Transverse colon (tissue), 4 donors: ENCODE measurements at regions not wholly inside any gene's neighbourhood (a gene's known extent, or its start where the extent isn't known, plus 50 kb on each side); places are given as distances from the start of the nearest gene placed in this dataset.

Source experiments
- DNase-seq: peaks from one replicate; pipeline ENCODE4 v3.0.0-alpha.2; 2019
- H3K27ac ChIP-seq, 4 donors: fragments of 200-600 bp; sonication (generic); 2 replicates each; pipeline ENCODE4 v1.5.1; 2016 to 2018; ENCODE audit warnings: inconsistent platforms in 4 of 4
- H3K27me3 ChIP-seq: fragments of 200-600 bp; sonication (generic); 2 replicates; pipeline ENCODE4 v1.5.1; 2017; ENCODE audit warnings: inconsistent platforms
- H3K36me3 ChIP-seq, 4 donors: fragments of 200-600 bp; sonication (generic); 2 replicates each; pipeline ENCODE4 v1.5.1; 2017 to 2019; ENCODE audit warnings: inconsistent platforms in 4 of 4
- H3K4me1 ChIP-seq, 4 donors: fragments of 200-600 bp; sonication (generic); 2 replicates each; pipeline ENCODE4 v1.5.1; 2017 to 2020; ENCODE audit warnings: inconsistent platforms in 4 of 4
- H3K4me3 ChIP-seq, 4 donors: fragments of 200-600 bp; sonication (generic); 1 replicate in 1 of 4; 2 replicates in 3 of 4; pipeline versions ENCODE4 v1.5.1 to v1.6.1; 2017 to 2019; ENCODE audit warnings: inconsistent platforms in 4 of 4
- H3K9me3 ChIP-seq, 2 donors: fragments of 200-600 bp; sonication (generic); 2 replicates each; pipeline ENCODE4 v1.5.1; 2017 to 2019; ENCODE audit warnings: inconsistent platforms in 2 of 2
- EP300 ChIP-seq: sonication (generic); formaldehyde crosslinking; IDR thresholded peaks from one replicate; pipeline ENCODE4 v1.6.1; 2017; ENCODE audit warnings: antibody characterized with exemption, low read depth
- POLR2A ChIP-seq: fragments of 450-650 bp; IDR thresholded peaks from one replicate; pipeline ENCODE4 v1.6.1; 2016; ENCODE audit warnings: antibody characterized with exemption, mild to moderate bottlenecking, moderate library complexity
- POLR2AphosphoS5 ChIP-seq, 3 donors: sonication (generic); formaldehyde crosslinking; IDR thresholded peaks; one replicate each; pipeline ENCODE4 v1.6.1; 2016; ENCODE audit warnings: antibody characterized with exemption in 3 of 3
- WGBS, 2 donors: methylation state at CpG; one replicate each; pipeline ENCODE4 v1.1.5; 2018; ENCODE audit warnings: low coverage in 1 of 2; 5-methylcytosine and 5-hydroxymethylcytosine counted together
- in situ Hi-C, 4 donors: fragments of 200-750 bp; cut with MboI; loops; one replicate each; pipeline versions ENCODE4 v1.15.0 to v1.15.1; 2017; ENCODE audit warnings: low sequenced_read_pairs in 3 of 4, low pct_ligation_motif_present in 1 of 4, low pct_unique_long_range_greater_than_20kb in 1 of 4
- intact Hi-C: fragments of 100-400 bp; cut with DNase I; formaldehyde crosslinking; loops from one replicate; pipeline ENCODE4 v1.15.1; 2023; ENCODE audit warnings: low total_unique reads
- TF ChIP-seq, protein P1 (sequence below), 5 experiments: fragments of 200-600 bp in 3 of 5; fragments of 450-650 bp in 2 of 5; sonication (generic) in 3 of 5; IDR thresholded peaks; 1 replicate in 2 of 5; 2 replicates in 3 of 5; pipeline ENCODE4 v1.5.1; 2016 to 2017; ENCODE audit warnings: antibody characterized with exemption in 5 of 5, inconsistent platforms in 3 of 5, mild to moderate bottlenecking in 2 of 5, moderate library complexity in 1 of 5

DNA sequence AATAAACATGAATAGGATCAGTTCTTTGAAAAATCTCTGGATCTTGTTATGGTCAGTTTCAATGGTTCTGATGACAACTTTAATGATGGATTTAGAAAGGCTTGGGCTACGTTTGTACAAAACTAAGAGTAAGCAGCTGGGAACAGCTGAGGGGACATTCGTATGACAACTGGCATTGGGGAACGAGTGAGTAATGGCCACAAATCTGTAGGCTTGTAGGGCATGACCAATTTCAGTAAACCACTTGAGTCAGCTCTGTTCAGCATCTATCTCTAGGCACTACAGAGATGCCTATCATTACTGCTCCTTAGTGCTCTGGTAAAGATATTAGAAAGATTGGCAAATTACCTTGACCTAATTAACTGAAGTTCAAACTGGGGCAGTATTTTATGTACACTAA, 1375.6 kb downstream of the EPHA7 start:
- intact Hi-C loops = no loop called here
- H3K9me3 ChIP-seq = no peaks in the 10 kb centered on the region
- H3K27ac ChIP-seq = no peak overlapping the region
- in situ Hi-C loops = no loop called here
- no peaks in the 10 kb centered on the region for H3K36me3 ChIP-seq
- H3K4me1 ChIP-seq = no peaks in the 10 kb centered on the region
- H3K27me3 ChIP-seq = no peaks in the 10 kb centered on the region
- TF ChIP-seq POLR2AphosphoS5 (IDR thresholded peaks at IDR 0.05) (no peak), EP300 (no peak), POLR2A (no peak)
- TF ChIP-seq, protein P1, sequence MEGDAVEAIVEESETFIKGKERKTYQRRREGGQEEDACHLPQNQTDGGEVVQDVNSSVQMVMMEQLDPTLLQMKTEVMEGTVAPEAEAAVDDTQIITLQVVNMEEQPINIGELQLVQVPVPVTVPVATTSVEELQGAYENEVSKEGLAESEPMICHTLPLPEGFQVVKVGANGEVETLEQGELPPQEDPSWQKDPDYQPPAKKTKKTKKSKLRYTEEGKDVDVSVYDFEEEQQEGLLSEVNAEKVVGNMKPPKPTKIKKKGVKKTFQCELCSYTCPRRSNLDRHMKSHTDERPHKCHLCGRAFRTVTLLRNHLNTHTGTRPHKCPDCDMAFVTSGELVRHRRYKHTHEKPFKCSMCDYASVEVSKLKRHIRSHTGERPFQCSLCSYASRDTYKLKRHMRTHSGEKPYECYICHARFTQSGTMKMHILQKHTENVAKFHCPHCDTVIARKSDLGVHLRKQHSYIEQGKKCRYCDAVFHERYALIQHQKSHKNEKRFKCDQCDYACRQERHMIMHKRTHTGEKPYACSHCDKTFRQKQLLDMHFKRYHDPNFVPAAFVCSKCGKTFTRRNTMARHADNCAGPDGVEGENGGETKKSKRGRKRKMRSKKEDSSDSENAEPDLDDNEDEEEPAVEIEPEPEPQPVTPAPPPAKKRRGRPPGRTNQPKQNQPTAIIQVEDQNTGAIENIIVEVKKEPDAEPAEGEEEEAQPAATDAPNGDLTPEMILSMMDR (IDR thresholded peaks at IDR 0.05) = no peak
- DNase-seq = no peak
- no peak overlapping the region for H3K4me3 ChIP-seq
- 43% methylated on average over 3 of the region's 3 CpGs; no CpG with 5 or more reads in 1 of the 2 donors for WGBS, 2 donors

DNA sequence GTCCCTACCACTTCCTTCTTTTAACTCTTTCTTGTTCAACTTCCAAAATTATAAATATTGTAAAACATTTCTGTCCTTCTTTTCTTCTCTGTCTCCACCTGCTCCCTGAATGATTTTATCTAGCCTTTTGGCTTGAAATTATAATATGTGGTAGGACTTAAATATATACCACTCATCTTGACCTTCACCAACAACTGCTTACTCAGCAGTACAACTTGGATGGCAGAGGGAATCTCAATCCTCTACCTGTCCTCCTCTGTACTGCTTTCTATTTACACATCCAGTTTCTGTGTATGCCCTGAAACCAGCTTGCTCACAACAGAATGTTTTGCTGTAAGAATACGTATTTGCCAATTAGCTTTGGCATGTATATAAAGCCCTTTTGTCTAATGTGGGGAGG, 1392.5 kb downstream of the EPHA7 start:
- no peak overlapping the region for H3K4me3 ChIP-seq
- TF ChIP-seq POLR2A (no peak), EP300 (no peak)
- in situ Hi-C loops (no loop called here), intact Hi-C loops (no loop called here)
- H3K9me3 ChIP-seq = no peaks in the 10 kb centered on the region
- H3K27me3 ChIP-seq = no peaks in the 10 kb centered on the region
- WGBS, 2 donors = 74 to 83% methylated on average over 1 of the region's 1 CpG
- H3K4me1 ChIP-seq = no peaks in the 10 kb centered on the region
- no peak for DNase-seq
- no peak overlapping the region for H3K27ac ChIP-seq
- H3K36me3 ChIP-seq = no peaks in the 10 kb centered on the region

DNA sequence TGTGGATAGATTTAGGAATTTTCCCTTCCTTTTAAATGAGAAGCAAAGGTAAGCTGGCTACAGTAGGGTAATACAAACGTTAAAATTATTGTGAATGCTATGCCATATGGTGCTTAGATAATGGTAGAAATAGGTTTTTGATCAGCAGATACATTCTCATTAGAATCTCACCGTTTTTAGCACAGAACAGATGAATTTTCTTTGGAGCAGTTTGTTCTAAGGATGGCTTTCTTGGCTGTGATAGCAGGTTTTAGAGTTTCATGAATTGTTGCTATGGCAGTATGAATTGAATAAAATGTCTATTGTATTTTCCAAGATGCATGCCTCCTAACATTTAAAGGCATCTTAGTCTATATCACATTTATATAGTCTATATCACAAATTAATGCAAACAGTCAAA, 1394.5 kb downstream of the EPHA7 start:
- H3K4me3 ChIP-seq = no peak overlapping the region
- intact Hi-C loops (no loop called here), in situ Hi-C loops (no loop called here)
- no peaks in the 10 kb centered on the region for H3K9me3 ChIP-seq
- H3K27me3 ChIP-seq = no peaks in the 10 kb centered on the region
- H3K27ac ChIP-seq = no peak overlapping the region
- H3K4me1 ChIP-seq = no peaks in the 10 kb centered on the region
- TF ChIP-seq, protein P1 (IDR thresholded peaks at IDR 0.05) = no peak
- TF ChIP-seq POLR2AphosphoS5 (IDR thresholded peaks at IDR 0.05) (no peak), EP300 (no peak), POLR2A (no peak)
- no peak for DNase-seq
- WGBS, 2 donors = 37 to 38% methylated on average over 2 of the region's 2 CpGs
- no peaks in the 10 kb centered on the region for H3K36me3 ChIP-seq

DNA sequence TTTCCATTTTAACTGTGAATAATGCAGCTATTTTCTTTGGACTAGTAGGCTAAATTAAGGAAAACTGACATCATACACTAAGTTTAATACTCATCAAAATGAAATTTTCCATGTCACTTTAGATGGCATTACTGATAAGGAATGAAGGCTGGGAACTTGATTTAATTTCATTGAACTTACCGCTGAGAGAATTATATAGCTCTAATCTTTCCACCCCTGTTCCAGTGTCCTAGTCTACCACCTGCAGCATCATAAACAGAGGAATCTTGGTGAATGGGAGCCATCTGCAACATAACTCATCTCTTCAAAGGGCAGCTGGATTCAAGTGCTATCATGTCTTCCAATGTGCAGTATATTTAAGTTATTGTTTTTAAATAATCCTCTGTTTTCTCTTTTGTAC, 1395.2 kb downstream of the EPHA7 start:
- TF ChIP-seq EP300 = no peak
- TF ChIP-seq, protein P1 (IDR thresholded peaks at IDR 0.05) = no peak
- TF ChIP-seq POLR2A = no peak
- no peak for TF ChIP-seq POLR2AphosphoS5 (IDR thresholded peaks at IDR 0.05)
- H3K9me3 ChIP-seq = no peaks in the 10 kb centered on the region
- in situ Hi-C loops = no loop called here
- no peaks in the 10 kb centered on the region for H3K36me3 ChIP-seq
- H3K27me3 ChIP-seq = no peaks in the 10 kb centered on the region
- intact Hi-C loops = no loop called here
- WGBS, 2 donors = 53 to 83% methylated on average over 1 of the region's 1 CpG
- H3K4me3 ChIP-seq = no peak overlapping the region
- no peak overlapping the region for H3K27ac ChIP-seq
- no peak for DNase-seq
- no peaks in the 10 kb centered on the region for H3K4me1 ChIP-seq

DNA sequence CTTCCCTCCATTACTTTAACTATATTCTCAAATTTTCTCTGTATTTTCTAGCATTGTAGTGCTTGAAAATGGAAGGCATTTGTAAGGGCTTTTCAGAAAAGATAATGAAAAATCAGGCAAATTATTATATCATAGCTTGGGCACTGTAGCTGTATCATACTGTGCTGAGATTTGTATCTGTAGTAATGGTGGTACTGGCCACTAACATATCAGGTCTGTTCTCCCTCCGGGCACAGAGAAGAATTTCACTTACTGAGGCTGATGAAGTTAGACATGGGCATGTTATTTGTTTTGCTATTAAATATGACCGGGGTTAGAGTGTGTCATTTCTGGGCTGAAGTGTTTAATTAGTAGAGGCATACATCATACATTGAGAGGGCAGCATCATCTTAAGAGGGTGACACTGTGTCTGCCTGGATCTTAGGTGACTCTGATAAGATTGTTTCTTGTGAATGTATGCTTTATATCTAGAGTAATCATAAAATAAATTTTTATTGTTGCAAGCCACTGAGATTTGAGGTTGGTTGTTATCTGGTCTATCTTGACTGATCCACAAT, 1395.9 kb downstream of the EPHA7 start:
- in situ Hi-C loops (no loop called here), intact Hi-C loops (no loop called here)
- TF ChIP-seq, protein P1 (IDR thresholded peaks at IDR 0.05) = no peak
- no peak for TF ChIP-seq POLR2AphosphoS5 (IDR thresholded peaks at IDR 0.05)
- TF ChIP-seq EP300 = no peak
- no peak for TF ChIP-seq POLR2A
- Histone ChIP-seq H3K9me3 (no peaks in the 10 kb centered on the region), H3K27ac (no peak overlapping the region), H3K4me1 (no peaks in the 10 kb centered on the region), H3K4me3 (no peak overlapping the region), H3K36me3 (no peaks in the 10 kb centered on the region), H3K27me3 (no peaks in the 10 kb centered on the region)
- 61 to 67% methylated on average over 2 of the region's 2 CpGs for WGBS, 2 donors
- DNase-seq = no peak
